Erythroblast (primary cell): ENCODE measurements at regions not wholly inside any gene's neighbourhood (a gene's known extent, or its start where the extent isn't known, plus 50 kb on each side); places are given as distances from the start of the nearest gene placed in this dataset.

Experiments
- GATA1 ChIP-seq: IDR thresholded peaks from 2 replicates; pipeline ENCODE4 v1.6.1; 2011; ENCODE audit warnings: low read depth, mild to moderate bottlenecking, control low read depth, low read length, moderate library complexity
- POLR2A ChIP-seq: IDR thresholded peaks from 2 replicates; pipeline ENCODE4 v1.6.1; 2011; ENCODE audit warnings: mild to moderate bottlenecking, low read length

DNA sequence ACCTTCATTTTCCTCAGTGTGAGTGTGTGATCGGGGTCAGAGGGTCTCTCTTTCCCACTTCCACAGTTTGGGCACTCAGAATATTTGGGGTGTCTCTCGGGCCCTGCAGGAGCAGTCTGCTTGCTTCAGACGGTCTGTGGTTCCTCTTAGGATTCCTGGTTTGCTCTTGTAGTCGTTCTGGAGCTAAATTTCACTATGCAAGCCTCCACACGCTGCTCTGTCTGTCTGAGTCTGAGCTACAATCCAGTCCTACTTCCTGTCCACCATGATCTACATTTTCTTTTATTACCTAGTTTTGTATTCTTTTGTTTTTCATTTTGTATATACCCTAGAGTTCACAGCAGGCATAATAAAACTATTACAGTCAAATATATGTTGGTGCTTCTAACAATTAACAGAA, 1967.3 kb upstream of the NUDT12 start:
- no peak for TF ChIP-seq POLR2A
- no peak for TF ChIP-seq GATA1
